ENCODE measurements at regions not wholly inside any gene's neighbourhood (a gene's known extent, or its start where the extent isn't known, plus 50 kb on each side); places are given as distances from the start of the nearest gene placed in this dataset.

GRCh38 chr2:2839393-2839781 is 508.3 kb upstream of the MYT1L start:
- H3K4me3 ChIP-seq (ENCODE audit: low read length): no peak overlapping the region
- TF ChIP-seq, protein P1, sequence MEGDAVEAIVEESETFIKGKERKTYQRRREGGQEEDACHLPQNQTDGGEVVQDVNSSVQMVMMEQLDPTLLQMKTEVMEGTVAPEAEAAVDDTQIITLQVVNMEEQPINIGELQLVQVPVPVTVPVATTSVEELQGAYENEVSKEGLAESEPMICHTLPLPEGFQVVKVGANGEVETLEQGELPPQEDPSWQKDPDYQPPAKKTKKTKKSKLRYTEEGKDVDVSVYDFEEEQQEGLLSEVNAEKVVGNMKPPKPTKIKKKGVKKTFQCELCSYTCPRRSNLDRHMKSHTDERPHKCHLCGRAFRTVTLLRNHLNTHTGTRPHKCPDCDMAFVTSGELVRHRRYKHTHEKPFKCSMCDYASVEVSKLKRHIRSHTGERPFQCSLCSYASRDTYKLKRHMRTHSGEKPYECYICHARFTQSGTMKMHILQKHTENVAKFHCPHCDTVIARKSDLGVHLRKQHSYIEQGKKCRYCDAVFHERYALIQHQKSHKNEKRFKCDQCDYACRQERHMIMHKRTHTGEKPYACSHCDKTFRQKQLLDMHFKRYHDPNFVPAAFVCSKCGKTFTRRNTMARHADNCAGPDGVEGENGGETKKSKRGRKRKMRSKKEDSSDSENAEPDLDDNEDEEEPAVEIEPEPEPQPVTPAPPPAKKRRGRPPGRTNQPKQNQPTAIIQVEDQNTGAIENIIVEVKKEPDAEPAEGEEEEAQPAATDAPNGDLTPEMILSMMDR (conservative IDR thresholded peaks at IDR 0.05; ENCODE audit: low read length): no peak
- no peak for DNase-seq (ENCODE audit: low read depth)

GRCh38 chr2:2838548-2838845 is 507.4 kb upstream of the MYT1L start:
- H3K4me3 ChIP-seq (ENCODE audit: low read length): no peak overlapping the region
- TF ChIP-seq, protein P1 (conservative IDR thresholded peaks at IDR 0.05; ENCODE audit: low read length): no peak
- no peak for DNase-seq (ENCODE audit: low read depth)

- H3K4me3 ChIP-seq (ENCODE audit: low read length): no peak overlapping the region
- DNase-seq (ENCODE audit: low read depth): no peak
- TF ChIP-seq, protein P1 (conservative IDR thresholded peaks at IDR 0.05; ENCODE audit: low read length): no peak
Observed at GRCh38 chr2:2837746-2838547, 506.9 kb upstream of the MYT1L start.

DNA sequence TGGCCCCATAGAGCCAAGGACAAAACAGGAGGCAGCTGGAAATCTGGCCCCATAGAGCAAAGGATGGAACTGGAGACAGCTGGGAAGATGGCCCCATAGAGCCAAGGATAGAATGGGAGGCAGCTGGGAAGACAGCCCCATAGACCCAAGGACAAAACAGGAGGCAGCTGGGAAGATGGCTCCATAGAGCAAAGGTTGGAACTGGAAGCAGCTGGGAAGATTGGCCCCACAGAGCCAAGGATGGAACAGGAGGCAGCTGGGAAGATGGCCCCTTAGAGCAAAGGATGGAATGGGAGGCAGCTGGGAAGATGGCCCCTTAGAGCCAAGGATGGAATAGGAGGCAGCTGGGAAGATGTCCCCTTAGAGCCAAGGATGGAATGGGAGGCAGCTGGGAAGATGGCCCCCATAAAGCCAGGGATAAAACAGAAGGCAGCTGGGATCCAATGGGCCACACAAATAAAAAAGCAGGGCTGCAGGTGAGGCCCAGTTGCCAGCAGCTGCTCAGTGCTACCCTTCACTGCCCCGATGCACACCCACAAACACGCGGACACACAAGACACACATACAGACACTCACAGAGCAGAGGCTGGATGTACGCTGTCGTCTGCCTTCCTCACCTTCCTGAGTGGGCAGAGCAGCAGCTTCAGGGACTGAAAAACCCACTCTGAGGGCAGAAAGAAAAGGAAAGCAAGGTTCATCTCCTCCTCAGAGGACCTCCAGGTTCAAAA is 505.4 kb upstream of the MYT1L start:
- no peak for DNase-seq (ENCODE audit: low read depth)
- no peak overlapping the region for H3K4me3 ChIP-seq (ENCODE audit: low read length)
- TF ChIP-seq, protein P1 (conservative IDR thresholded peaks at IDR 0.05; ENCODE audit: low read length): no peak

DNA sequence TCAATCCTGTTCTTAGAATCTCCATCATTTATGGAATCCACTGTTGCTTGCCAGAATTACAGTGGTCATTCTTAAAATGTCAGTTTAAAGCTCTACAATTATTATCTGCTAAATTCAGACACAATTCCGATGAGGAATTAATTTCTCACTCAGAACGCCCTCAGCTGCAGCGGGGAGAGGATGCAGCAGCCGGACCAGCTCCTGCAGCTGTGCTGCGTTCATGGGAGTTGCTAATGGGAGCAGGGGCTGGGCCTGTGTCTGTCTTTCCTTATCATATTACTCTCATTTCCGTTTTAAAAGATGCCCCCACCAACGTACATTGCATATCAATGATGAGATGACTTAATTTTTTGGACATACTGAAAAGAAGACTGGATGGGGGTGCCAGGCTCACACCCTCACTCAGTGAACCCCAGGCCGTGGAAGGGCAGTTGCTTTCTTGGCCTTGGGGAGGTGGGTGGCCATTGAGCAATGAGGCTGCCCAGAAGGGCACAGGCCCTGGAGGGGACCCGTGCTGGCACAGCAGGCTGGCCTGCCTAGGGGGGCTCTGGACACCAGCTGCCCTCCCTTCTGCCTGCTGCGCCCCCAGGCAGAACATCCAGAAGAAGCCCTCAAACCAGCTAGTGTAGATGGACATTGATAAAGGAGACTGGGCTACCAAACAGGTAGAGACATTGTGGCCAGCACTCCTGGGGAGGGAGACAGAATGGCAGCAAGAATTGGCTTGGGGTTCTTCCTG is 503.6 kb upstream of the MYT1L start:
- TF ChIP-seq, protein P1 (conservative IDR thresholded peaks at IDR 0.05; ENCODE audit: low read length): no peak
- no peak overlapping the region for H3K4me3 ChIP-seq (ENCODE audit: low read length)
- no peak for DNase-seq (ENCODE audit: low read depth)

- TF ChIP-seq, protein P1 (conservative IDR thresholded peaks at IDR 0.05; ENCODE audit: low read length): no peak
- no peak overlapping the region for H3K4me3 ChIP-seq (ENCODE audit: low read length)
- DNase-seq (ENCODE audit: low read depth): no peak
Observed at GRCh38 chr2:2834105-2834504, 503.0 kb upstream of the MYT1L start.

Measured in AG10803 (cell line).